ENCODE measurements at regions not wholly inside any gene's neighbourhood (a gene's known extent, or its start where the extent isn't known, plus 50 kb on each side); places are given as distances from the start of the nearest gene placed in this dataset.

- CTCF ChIA-PET = interaction anchor here (0.7 kb wide), 1 partner anchor 329 kb away, joined by 4 read pairs; no protein-coding TSS in a partner anchor
- no peaks in the 10 kb centered on the region for H3K36me3 ChIP-seq (ENCODE audit: control insufficient read depth in 2 of 2, insufficient read depth in 1 of 2, low read length in 2 of 2)
Observed at GRCh38 chr1:60343736-60344135, 270.2 kb upstream of the C1orf87 start.

More at GRCh38 chr1:60343736-60344135, 270.2 kb upstream of the C1orf87 start:
- Histone ChIP-seq H3K27ac (ENCODE audit: extremely low read depth, low read depth, low read length) (no peak overlapping the region), H3K4me3 (ENCODE audit: low read depth, low read length) (no peak overlapping the region), H3K9me3 (ENCODE audit: control insufficient read depth, insufficient read depth, low read depth, low read length) (no peaks in the 10 kb centered on the region), H3K4me1 (ENCODE audit: control insufficient read depth, insufficient read depth, low read length) (no peaks in the 10 kb centered on the region)
- POLR2A ChIA-PET = no interaction called here
- TF ChIP-seq ZNF202 (tag by site-specific recombination; IDR thresholded peaks at IDR 0.05; ENCODE audit: borderline replicate concordance) (no peak), ZFP37 (tag by site-specific recombination; IDR thresholded peaks at IDR 0.05) (no peak), TSHZ1 (tag by site-specific recombination; IDR thresholded peaks at IDR 0.05; ENCODE audit: borderline replicate concordance) (no peak), ZBTB20 (tag by site-specific recombination; IDR thresholded peaks at IDR 0.05) (no peak), ZNF664 (tag by site-specific recombination; IDR thresholded peaks at IDR 0.05) (no peak), ZNF266 (tag by site-specific recombination; IDR thresholded peaks at IDR 0.05; ENCODE audit: low read depth) (no peak), ZFHX2 (tag by site-specific recombination; conservative IDR thresholded peaks at IDR 0.05) (no peak), ZNF433 (tag by site-specific recombination; IDR thresholded peaks at IDR 0.05; ENCODE audit: low read depth) (no peak), BCL6B (tag by site-specific recombination; IDR thresholded peaks at IDR 0.05) (no peak), ZNF2 (tag by site-specific recombination; IDR thresholded peaks at IDR 0.05) (no peak), ZNF558 (tag by site-specific recombination; IDR thresholded peaks at IDR 0.05) (no peak), KLF17 (tag by site-specific recombination; IDR thresholded peaks at IDR 0.05) (no peak), ZNF555 (tag by site-specific recombination; conservative IDR thresholded peaks at IDR 0.05) (no peak), ZNF398 (tag by site-specific recombination; IDR thresholded peaks at IDR 0.05) (no peak), ZNF548 (tag by site-specific recombination; IDR thresholded peaks at IDR 0.05) (no peak), HIC1 (tag by site-specific recombination; IDR thresholded peaks at IDR 0.05) (no peak), SCRT1 (tag by site-specific recombination; IDR thresholded peaks at IDR 0.05; ENCODE audit: borderline replicate concordance) (no peak), ZNF169 (tag by site-specific recombination; IDR thresholded peaks at IDR 0.05) (no peak), ZNF155 (tag by site-specific recombination; IDR thresholded peaks at IDR 0.05) (no peak)

All from HEK293 (cell line).